ENCODE measurements at regions not wholly inside any gene's neighbourhood (a gene's known extent, or its start where the extent isn't known, plus 50 kb on each side); places are given as distances from the start of the nearest gene placed in this dataset.

DNA sequence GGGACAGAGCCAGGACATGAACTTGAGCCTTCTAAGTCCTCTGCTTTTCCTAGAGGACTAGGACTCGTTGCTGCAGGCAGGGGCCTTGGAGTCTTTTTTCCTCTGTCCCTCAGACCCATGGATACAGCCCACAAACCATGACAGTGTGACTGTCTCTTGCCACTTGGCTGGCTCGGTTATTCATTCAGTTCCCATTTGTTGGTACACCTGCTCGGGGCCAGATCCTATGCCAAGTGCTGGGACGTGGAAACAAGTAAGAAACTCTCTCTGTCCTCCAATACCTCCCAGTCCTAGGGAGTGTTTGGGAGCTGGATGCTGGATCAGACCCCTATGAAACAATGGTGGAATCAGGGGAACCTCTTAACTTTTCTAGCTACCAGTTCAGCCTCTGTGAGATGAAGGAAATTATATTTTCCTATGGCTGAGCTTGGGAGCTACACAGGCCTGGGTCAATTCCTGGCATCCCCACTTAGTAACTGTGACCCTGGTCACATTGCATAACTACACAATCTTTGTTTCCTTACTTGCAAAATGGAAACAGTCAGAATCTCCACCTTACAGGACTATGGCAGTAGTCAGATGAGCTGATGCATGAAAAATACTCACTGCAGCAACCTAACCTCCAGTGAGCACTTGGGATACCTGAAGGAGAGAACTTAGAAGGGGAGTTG lies 106.3 kb upstream of the VRK1 start:
- TF ChIP-seq EP300 (IDR thresholded peaks at IDR 0.05): no peak
- intact Hi-C loops (cut with DNase I): no loop called here
- Histone ChIP-seq H3K4me3 (no peak overlapping the region), H3K9me3 (no peaks in the 10 kb centered on the region), H3K27ac (replicated peaks in 1 of 4) (no peak overlapping the region), H3K27me3 (no peaks in the 10 kb centered on the region), H3K36me3 (no peaks in the 10 kb centered on the region), H3K4me1 (no peaks in the 10 kb centered on the region)
- 74% methylated on average over 4 of the region's 4 CpGs for WGBS
- DNase-seq (ENCODE audit: extremely low spot score): no peak

DNA sequence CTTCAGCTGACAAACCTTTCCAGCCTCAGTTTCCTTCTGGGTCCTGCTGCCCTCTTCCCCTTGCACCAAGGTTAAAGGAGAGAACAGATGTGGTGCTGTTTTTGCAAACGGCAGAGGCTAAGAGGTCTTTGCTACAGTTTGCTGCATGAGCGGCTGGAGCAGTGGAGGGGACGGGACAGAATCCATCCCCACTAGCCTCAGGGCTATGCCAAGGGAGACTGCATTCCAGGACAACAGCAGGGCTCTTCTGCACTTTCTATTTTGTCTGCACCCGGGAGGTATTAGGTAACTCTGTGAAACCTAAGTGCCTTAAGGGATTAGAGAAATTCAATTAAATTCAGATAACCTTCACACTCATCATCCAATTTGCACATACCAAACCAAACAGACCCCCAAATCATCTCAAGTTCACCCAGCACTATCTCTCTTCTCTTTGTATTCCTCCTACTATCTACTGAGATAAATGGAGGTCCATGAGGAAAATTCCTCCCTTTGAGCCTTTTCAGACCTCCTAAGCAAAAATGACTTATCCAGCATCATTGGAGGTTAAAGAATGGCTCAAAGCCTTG lies 103.8 kb upstream of the VRK1 start:
- Histone ChIP-seq H3K4me1 (no peaks in the 10 kb centered on the region), H3K9me3 (no peaks in the 10 kb centered on the region), H3K4me3 (no peak overlapping the region), H3K36me3 (no peaks in the 10 kb centered on the region), H3K27ac (replicated peaks in 1 of 4) (no peak overlapping the region), H3K27me3 (peaks cover 0 to 7% (median 0%) of the 10 kb centered on the region in 4 donors)
- no peak for DNase-seq (ENCODE audit: extremely low spot score)
- intact Hi-C loops (cut with DNase I): no loop called here
- TF ChIP-seq, protein P1, sequence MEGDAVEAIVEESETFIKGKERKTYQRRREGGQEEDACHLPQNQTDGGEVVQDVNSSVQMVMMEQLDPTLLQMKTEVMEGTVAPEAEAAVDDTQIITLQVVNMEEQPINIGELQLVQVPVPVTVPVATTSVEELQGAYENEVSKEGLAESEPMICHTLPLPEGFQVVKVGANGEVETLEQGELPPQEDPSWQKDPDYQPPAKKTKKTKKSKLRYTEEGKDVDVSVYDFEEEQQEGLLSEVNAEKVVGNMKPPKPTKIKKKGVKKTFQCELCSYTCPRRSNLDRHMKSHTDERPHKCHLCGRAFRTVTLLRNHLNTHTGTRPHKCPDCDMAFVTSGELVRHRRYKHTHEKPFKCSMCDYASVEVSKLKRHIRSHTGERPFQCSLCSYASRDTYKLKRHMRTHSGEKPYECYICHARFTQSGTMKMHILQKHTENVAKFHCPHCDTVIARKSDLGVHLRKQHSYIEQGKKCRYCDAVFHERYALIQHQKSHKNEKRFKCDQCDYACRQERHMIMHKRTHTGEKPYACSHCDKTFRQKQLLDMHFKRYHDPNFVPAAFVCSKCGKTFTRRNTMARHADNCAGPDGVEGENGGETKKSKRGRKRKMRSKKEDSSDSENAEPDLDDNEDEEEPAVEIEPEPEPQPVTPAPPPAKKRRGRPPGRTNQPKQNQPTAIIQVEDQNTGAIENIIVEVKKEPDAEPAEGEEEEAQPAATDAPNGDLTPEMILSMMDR (IDR thresholded peaks at IDR 0.05): no peak
- TF ChIP-seq POLR2AphosphoS5 (IDR thresholded peaks at IDR 0.05): no peak
- no peak for TF ChIP-seq EP300 (IDR thresholded peaks at IDR 0.05)
- TF ChIP-seq POLR2A (IDR thresholded peaks at IDR 0.05; ENCODE audit: low read depth): no peak
- WGBS: 76% methylated on average over 4 of the region's 4 CpGs

DNA sequence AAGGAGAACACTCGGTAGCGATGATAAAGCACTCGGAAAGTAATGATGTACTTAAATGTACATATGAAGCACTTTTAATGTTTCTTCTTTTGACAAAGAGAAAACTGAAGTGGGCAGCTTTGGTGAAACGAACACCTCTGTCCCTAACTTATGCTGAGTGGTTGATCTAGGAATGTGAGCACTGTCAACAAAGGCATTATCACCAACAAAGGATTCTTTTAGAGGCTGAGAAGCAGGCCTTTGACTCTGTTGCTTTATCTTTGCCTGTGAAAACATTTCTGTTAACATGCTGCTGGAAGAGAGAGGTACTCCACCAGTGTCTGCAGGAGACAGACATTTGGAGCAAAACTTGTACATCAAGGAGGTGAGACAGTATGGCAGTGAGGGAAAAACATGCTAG lies 103.2 kb upstream of the VRK1 start:
- DNase-seq (ENCODE audit: extremely low spot score): no peak
- Histone ChIP-seq H3K9me3 (no peaks in the 10 kb centered on the region), H3K27ac (replicated peaks in 1 of 4) (no peak overlapping the region), H3K4me1 (no peaks in the 10 kb centered on the region), H3K4me3 (no peak overlapping the region), H3K27me3 (peaks cover 0 to 9% (median 0%) of the 10 kb centered on the region in 4 donors), H3K36me3 (no peaks in the 10 kb centered on the region)
- 83% methylated on average over 4 of the region's 4 CpGs for WGBS
- TF ChIP-seq EP300 (IDR thresholded peaks at IDR 0.05): no peak
- TF ChIP-seq, protein P1 (IDR thresholded peaks at IDR 0.05): no peak
- TF ChIP-seq POLR2AphosphoS5 (IDR thresholded peaks at IDR 0.05): no peak
- no peak for TF ChIP-seq POLR2A (IDR thresholded peaks at IDR 0.05; ENCODE audit: low read depth)
- intact Hi-C loops (cut with DNase I): no loop called here

DNA sequence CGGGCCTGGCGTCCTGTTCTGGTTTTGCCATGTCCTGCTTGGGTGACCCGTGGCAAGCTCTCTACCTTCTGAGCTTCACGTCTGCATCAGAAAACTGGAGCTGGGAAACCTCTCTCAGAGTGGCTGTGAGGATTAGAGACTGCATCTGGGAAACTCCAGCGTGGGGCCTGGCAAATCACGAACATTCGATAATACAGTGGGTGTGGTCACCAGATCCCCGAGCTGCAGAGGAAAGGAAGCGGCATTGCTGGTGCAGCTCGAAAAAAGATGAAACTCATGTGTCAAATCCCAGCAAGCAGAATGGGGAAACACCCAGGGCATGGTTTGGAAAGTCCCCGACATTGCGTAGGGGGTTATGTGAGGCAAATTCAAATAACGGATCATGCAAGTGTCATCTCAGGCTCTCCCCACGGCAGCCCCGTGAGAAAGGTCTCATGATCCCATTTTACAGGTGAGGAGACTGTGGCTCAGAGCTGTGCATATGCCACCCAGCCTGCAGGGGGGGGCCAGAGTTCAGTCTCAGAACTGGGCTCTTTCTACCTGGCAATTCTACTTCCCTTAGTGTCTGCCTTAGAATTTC lies 98.1 kb upstream of the VRK1 start:
- H3K9me3 ChIP-seq: peaks cover 0 to 5% (median 0%) of the 10 kb centered on the region in 4 donors
- H3K36me3 ChIP-seq: no peaks in the 10 kb centered on the region
- TF ChIP-seq POLR2AphosphoS5 (IDR thresholded peaks at IDR 0.05) (no peak), EP300 (IDR thresholded peaks at IDR 0.05) (no peak)
- no peak overlapping the region for H3K4me3 ChIP-seq
- DNase-seq (ENCODE audit: extremely low spot score): no peak
- no peaks in the 10 kb centered on the region for H3K4me1 ChIP-seq
- no peak overlapping the region for H3K27ac ChIP-seq (replicated peaks in 1 of 4)
- intact Hi-C loops (cut with DNase I): no loop called here
- 76% methylated on average over 12 of the region's 15 CpGs for WGBS
- H3K27me3 ChIP-seq: peaks cover 0 to 15% (median 0%) of the 10 kb centered on the region in 4 donors

DNA sequence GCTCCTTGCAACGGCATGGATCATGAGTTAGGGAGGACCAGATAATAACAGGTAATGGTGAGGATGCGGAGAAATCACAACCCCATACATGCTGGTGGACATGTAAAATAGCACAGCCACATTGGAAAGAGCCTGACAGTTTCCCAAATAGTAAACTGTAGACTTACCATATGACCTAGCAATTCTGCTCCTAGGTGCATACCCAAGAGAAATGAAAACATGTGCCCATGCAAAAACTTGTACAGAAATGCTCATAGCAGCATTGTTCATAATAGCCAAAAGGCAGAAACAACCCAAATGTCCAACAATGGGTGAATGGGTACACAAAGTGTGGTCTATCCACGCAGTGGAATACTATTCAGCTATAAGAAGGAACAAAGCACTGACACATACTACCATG lies 97.5 kb upstream of the VRK1 start:
- intact Hi-C loops (cut with DNase I): no loop called here
- TF ChIP-seq EP300 (IDR thresholded peaks at IDR 0.05) (no peak), POLR2AphosphoS5 (IDR thresholded peaks at IDR 0.05) (no peak), POLR2A (IDR thresholded peaks at IDR 0.05; ENCODE audit: low read depth) (no peak)
- TF ChIP-seq, protein P1 (IDR thresholded peaks at IDR 0.05): no peak
- Histone ChIP-seq H3K27ac (replicated peaks in 1 of 4) (no peak overlapping the region), H3K4me1 (no peaks in the 10 kb centered on the region), H3K36me3 (no peaks in the 10 kb centered on the region), H3K9me3 (peaks cover 0 to 5% (median 0%) of the 10 kb centered on the region in 4 donors), H3K4me3 (no peak overlapping the region), H3K27me3 (peaks cover 0 to 15% (median 0%) of the 10 kb centered on the region in 4 donors)
- no peak for DNase-seq (ENCODE audit: extremely low spot score)
- WGBS: 95% methylated on average over 3 of the region's 3 CpGs
